ENCODE measurements at regions not wholly inside any gene's neighbourhood (a gene's known extent, or its start where the extent isn't known, plus 50 kb on each side); places are given as distances from the start of the nearest gene placed in this dataset.

DNA sequence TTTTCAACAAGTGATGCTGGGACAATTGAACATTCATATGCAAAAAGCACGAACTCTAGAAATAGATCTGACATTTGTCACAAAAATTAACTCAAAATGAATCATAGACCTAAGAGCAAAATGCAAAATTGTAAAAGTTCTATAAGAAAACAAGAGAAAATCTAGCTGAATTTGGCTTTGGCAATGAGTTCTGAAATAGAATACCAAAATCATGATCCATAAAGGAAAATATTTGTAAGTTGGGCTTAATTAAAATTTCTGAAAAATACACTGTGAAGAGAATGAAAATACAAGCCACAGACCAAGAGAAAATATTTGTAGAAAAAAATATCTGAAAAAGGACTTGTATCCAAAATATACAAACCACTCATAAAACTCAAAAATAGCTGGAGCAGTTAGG lies 698.8 kb upstream of the CELF2 start:
- DNase-seq: no peak
- no peak for TF ChIP-seq GATA1 (IDR thresholded peaks at IDR 0.05; ENCODE audit: low read depth, low read length)
- TF ChIP-seq POLR2A (IDR thresholded peaks at IDR 0.05; ENCODE audit: low read length): no peak

- no peak for DNase-seq
- TF ChIP-seq POLR2A (IDR thresholded peaks at IDR 0.05; ENCODE audit: low read length) (no peak), GATA1 (IDR thresholded peaks at IDR 0.05; ENCODE audit: low read depth, low read length) (no peak)
These were observed 696.7 kb upstream of the CELF2 start for GRCh38 chr10:10320956-10321355.

DNA sequence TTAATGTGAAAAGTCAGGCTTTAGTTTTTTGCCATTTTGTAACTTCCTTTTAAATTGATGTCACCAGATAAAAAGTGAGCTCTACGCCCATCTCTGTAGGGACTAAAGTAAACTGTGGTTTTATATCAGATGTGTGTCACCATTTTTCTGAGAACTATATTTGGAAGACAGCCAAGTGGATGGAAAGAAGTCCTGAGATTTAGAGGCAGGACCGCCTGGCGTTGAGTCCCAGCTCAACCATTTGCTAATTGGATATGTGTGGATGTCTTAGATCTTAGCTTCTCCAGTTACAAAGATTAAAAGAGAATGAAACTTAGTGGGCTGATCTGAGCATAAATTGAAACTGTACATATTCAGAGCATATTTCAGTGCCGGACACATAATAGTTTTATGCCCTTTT lies 691.6 kb upstream of the CELF2 start:
- no peak for DNase-seq
- TF ChIP-seq GATA1 (IDR thresholded peaks at IDR 0.05; ENCODE audit: low read depth, low read length) (no peak), POLR2A (IDR thresholded peaks at IDR 0.05; ENCODE audit: low read length) (no peak)

GRCh38 chr10:10327934-10328333 lies 689.7 kb upstream of the CELF2 start:
- TF ChIP-seq GATA1 (IDR thresholded peaks at IDR 0.05; ENCODE audit: low read depth, low read length): no peak
- TF ChIP-seq POLR2A (IDR thresholded peaks at IDR 0.05; ENCODE audit: low read length): no peak
- DNase-seq: no peak

DNA sequence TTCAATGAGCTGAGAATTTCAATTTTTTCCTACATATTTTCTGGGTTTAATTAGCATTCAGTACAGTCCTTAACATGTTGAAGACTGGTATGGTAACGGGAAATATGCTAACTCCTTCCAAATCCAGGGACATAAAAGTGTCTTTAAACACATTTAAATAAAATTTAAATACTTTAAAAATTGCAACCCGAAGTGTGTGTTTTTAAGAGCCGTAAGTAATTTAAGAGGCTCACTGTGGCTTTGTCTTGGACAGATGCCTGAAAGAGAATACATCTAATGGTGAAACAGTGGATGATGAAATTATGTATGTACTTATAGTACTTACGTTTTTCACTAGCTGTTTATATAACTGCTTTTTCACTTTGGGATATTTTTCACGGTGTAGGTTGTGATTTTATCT lies 687.3 kb upstream of the CELF2 start:
- TF ChIP-seq GATA1 (IDR thresholded peaks at IDR 0.05; ENCODE audit: low read depth, low read length): no peak
- TF ChIP-seq POLR2A (IDR thresholded peaks at IDR 0.05; ENCODE audit: low read length): no peak

GRCh38 chr10:10332786-10333185 lies 684.9 kb upstream of the CELF2 start:
- no peak for DNase-seq
- no peak for TF ChIP-seq POLR2A (IDR thresholded peaks at IDR 0.05; ENCODE audit: low read length)
- TF ChIP-seq GATA1 (IDR thresholded peaks at IDR 0.05; ENCODE audit: low read depth, low read length): no peak

More for the DNA sequence above, 687.3 kb upstream of the CELF2 start:
- no peak for DNase-seq

DNA sequence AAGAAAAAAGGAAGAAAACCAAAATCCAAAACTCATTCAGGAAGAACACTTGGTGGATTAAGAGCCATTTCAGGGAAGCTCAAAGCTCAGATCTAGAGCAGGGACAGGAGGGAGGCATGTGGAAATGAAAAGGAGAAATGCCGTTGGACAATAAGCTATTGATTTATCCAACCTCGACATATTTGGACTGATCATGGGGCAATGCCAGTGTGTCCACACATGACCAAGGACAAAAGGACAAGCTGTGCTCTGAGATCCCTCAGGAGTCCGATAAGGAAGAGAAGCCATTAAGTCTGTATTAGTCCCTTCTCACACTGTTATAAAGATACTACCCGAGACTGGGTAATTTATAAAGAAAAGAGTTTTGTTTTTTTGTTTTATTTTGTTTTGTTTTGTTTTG lies 684.0 kb upstream of the CELF2 start:
- DNase-seq: no peak
- no peak for TF ChIP-seq POLR2A (IDR thresholded peaks at IDR 0.05; ENCODE audit: low read length)
- TF ChIP-seq GATA1 (IDR thresholded peaks at IDR 0.05; ENCODE audit: low read depth, low read length): no peak

GRCh38 chr10:10338339-10338738 lies 679.3 kb upstream of the CELF2 start:
- no peak for DNase-seq

DNA sequence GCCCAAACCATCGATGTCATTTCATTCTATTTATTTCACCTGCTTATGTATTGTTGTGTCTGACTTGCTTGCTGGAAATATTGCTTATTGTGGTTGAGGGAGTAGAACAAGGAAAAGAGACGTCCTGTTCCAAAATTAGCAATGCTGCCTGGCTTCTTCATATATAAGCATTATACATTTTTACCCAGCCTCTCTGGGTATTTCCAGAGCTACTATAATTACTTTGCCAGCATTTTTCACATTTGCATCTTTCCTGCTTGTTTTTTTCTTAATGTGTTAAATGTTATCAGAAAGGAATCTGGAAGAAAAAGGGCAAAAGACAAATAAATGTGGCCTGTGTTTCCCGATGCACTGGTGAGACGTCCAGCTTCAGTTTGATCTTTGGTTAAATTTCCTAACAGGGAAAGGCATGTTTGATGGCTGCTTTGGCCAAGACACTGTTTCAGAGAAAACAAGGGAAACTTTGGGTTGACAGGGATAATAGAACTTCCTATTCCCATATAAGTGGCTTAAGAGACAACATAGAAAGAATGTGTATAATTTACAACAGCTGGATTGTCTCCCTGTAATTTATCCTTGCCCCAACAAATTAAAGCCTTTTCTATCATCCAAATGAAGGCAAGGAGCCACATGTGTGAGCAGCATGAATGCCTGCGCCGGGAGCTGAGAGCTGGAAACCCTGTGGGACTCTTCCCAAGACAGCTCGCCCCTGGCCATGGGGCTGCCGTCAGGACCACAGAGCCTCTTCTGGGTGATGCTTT lies 671.1 kb upstream of the CELF2 start:
- no peak for DNase-seq
- no peak for TF ChIP-seq POLR2A (IDR thresholded peaks at IDR 0.05; ENCODE audit: low read length)
- no peak for TF ChIP-seq GATA1 (IDR thresholded peaks at IDR 0.05; ENCODE audit: low read depth, low read length)

More at GRCh38 chr10:10338339-10338738, 679.3 kb upstream of the CELF2 start:
- no peak for TF ChIP-seq POLR2A (IDR thresholded peaks at IDR 0.05; ENCODE audit: low read length)
- no peak for TF ChIP-seq GATA1 (IDR thresholded peaks at IDR 0.05; ENCODE audit: low read depth, low read length)

- no peak for TF ChIP-seq GATA1 (IDR thresholded peaks at IDR 0.05; ENCODE audit: low read depth, low read length)
- no peak for TF ChIP-seq POLR2A (IDR thresholded peaks at IDR 0.05; ENCODE audit: low read length)
- no peak for DNase-seq
These were observed 667.6 kb upstream of the CELF2 start for GRCh38 chr10:10350050-10350449.

- no peak for TF ChIP-seq GATA1 (IDR thresholded peaks at IDR 0.05; ENCODE audit: low read depth, low read length)
- TF ChIP-seq POLR2A (IDR thresholded peaks at IDR 0.05; ENCODE audit: low read length): no peak
- DNase-seq: no peak
These were observed 666.2 kb upstream of the CELF2 start for GRCh38 chr10:10351451-10351850.

DNA sequence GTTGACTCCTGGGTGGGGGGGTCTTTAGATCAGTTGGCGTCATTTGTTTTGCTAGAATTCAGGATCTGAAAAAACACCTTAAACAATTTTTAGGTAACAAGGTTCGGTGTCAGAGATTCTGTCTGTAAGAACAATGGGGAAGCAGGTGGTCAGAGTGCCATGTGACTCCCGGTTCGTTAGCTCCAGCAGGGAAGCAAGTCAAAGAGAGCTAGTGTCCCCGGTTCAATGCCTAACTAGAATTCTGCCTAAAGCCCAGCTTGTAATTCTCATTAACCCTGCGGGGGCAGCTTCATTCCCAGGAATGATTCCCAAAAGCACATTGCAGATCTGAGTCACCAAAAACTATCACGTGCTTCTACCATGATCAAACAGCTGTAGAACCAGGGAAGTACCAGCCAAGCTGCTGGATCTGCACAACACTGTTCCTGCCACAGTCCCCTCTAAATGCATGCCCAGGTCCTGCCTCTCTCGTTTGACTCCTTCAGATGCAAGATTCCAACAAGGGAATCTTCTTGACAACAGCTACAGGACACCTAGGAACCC lies 664.3 kb upstream of the CELF2 start:
- TF ChIP-seq GATA1 (IDR thresholded peaks at IDR 0.05; ENCODE audit: low read depth, low read length) (no peak), POLR2A (IDR thresholded peaks at IDR 0.05; ENCODE audit: low read length) (no peak)
- DNase-seq: no peak

DNA sequence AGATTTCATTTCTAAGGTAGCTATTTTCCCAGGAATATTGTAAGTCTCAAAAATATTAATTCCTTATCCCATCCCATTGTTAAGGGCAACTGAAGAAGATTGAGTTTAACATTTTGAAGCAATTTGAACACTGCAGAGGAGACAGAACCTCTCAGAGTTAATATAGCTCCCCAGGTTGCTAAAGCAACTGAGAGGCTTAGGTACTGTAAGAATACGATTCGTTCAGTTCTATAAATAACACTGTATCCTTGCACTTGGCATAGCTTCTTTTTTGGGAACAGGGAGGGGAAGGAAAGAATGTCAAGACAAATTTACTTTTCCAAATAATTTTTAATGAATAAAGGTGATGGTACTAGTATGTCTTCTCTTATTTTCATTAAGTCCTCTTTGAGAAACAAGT lies 658.4 kb upstream of the CELF2 start:
- TF ChIP-seq GATA1 (IDR thresholded peaks at IDR 0.05; ENCODE audit: low read depth, low read length): no peak
- TF ChIP-seq POLR2A (IDR thresholded peaks at IDR 0.05; ENCODE audit: low read length): no peak
- no peak for DNase-seq

GRCh38 chr10:10361301-10361885 lies 656.3 kb upstream of the CELF2 start:
- TF ChIP-seq POLR2A (IDR thresholded peaks at IDR 0.05; ENCODE audit: low read length) (no peak), GATA1 (IDR thresholded peaks at IDR 0.05; ENCODE audit: low read depth, low read length) (no peak)
- no peak for DNase-seq

GRCh38 chr10:10362800-10363199 lies 654.9 kb upstream of the CELF2 start:
- TF ChIP-seq POLR2A (IDR thresholded peaks at IDR 0.05; ENCODE audit: low read length): no peak
- TF ChIP-seq GATA1 (IDR thresholded peaks at IDR 0.05; ENCODE audit: low read depth, low read length): no peak
- no peak for DNase-seq
